ENCODE measurements at regions not wholly inside any gene's neighbourhood (a gene's known extent, or its start where the extent isn't known, plus 50 kb on each side); places are given as distances from the start of the nearest gene placed in this dataset.

DNA sequence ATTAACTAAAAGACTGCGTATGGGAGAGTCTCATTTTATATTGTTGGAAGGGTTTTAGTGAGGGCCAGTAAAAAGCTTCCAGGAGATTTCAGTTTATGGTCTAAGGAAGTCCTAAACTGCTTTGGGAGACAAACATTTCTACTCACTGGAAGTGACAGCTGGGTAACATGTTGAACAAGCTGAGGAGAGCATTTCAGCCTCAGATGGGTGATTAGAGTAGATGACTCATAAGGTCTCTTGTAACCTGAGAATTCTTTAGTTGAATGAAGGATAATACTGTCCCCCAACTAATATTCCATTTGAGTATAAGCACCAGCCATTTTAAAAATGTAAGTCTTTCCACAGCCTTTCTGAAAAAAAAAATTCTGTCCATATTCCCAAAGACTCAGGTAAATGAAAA lies 218.0 kb upstream of the C9orf72 start:
- no peak for TF ChIP-seq POLR2A (IDR thresholded peaks at IDR 0.05)
- TF ChIP-seq, protein P1, sequence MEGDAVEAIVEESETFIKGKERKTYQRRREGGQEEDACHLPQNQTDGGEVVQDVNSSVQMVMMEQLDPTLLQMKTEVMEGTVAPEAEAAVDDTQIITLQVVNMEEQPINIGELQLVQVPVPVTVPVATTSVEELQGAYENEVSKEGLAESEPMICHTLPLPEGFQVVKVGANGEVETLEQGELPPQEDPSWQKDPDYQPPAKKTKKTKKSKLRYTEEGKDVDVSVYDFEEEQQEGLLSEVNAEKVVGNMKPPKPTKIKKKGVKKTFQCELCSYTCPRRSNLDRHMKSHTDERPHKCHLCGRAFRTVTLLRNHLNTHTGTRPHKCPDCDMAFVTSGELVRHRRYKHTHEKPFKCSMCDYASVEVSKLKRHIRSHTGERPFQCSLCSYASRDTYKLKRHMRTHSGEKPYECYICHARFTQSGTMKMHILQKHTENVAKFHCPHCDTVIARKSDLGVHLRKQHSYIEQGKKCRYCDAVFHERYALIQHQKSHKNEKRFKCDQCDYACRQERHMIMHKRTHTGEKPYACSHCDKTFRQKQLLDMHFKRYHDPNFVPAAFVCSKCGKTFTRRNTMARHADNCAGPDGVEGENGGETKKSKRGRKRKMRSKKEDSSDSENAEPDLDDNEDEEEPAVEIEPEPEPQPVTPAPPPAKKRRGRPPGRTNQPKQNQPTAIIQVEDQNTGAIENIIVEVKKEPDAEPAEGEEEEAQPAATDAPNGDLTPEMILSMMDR (IDR thresholded peaks at IDR 0.05): no peak

Data from testis (tissue), 2 donors.